GM12864 (cell line): ENCODE measurements at regions not wholly inside any gene's neighbourhood (a gene's known extent, or its start where the extent isn't known, plus 50 kb on each side); places are given as distances from the start of the nearest gene placed in this dataset.
"Not testable (repeated sequence)": the region's sequence is repeated elsewhere in the genome, so short reads cannot be mapped to it uniquely, and the experiment has no call there.

ENCODE experiments used
- DNase-seq: peaks from one replicate; pipeline ENCODE4 v3.0.0-alpha.2; 2011; ENCODE audit warnings: low read depth
- H3K4me3 ChIP-seq: 2 replicates; pipeline ENCODE4 v1.5.1; 2011; ENCODE audit warnings: mild to moderate bottlenecking, low read depth, low read length, control low read depth
- CTCF ChIP-seq: IDR thresholded peaks from 2 replicates; pipeline ENCODE4 v1.5.1; 2011; ENCODE audit warnings: low read depth, mild to moderate bottlenecking, moderate library complexity, low read length, control low read depth, inconsistent platforms; ENCODE audit errors: missing control alignments

- DNase-seq = no peak
- H3K4me3 ChIP-seq = no peak overlapping the region
- TF ChIP-seq CTCF = no peak
Measured at GRCh38 chr12:131438881-131439280, 272.0 kb upstream of the SFSWAP start.

GRCh38 chr12:131439752-131440151, 271.1 kb upstream of the SFSWAP start:
- not testable (repeated sequence) for DNase-seq, H3K4me3 ChIP-seq

- not testable (repeated sequence) for H3K4me3 ChIP-seq, DNase-seq
Measured at GRCh38 chr12:131440209-131441059, 270.5 kb upstream of the SFSWAP start.

- TF ChIP-seq CTCF = no peak
- no peak for DNase-seq
- no peak overlapping the region for H3K4me3 ChIP-seq
Measured at GRCh38 chr12:131441060-131441396, 269.9 kb upstream of the SFSWAP start.

- no peak for DNase-seq
- TF ChIP-seq CTCF = no peak
- no peak overlapping the region for H3K4me3 ChIP-seq
Measured at GRCh38 chr12:131441638-131442336, 269.1 kb upstream of the SFSWAP start.

GRCh38 chr12:131442337-131442918, 268.5 kb upstream of the SFSWAP start:
- no peak for TF ChIP-seq CTCF
- no peak for DNase-seq
- no peak overlapping the region for H3K4me3 ChIP-seq

- TF ChIP-seq CTCF = no peak
- DNase-seq = no peak
- H3K4me3 ChIP-seq = no peak overlapping the region
Measured at GRCh38 chr12:131443019-131444000, 267.6 kb upstream of the SFSWAP start.
